ENCODE measurements at regions not wholly inside any gene's neighbourhood (a gene's known extent, or its start where the extent isn't known, plus 50 kb on each side); places are given as distances from the start of the nearest gene placed in this dataset.

- H3K27ac ChIP-seq (ENCODE audit: low read depth in 1 of 2, low read length in 2 of 2) = no peak overlapping the region
- WGBS = 86% methylated on average over 19 of the region's 19 CpGs
Observed at GRCh38 chr10:128932071-128932820, 534.8 kb upstream of the MGMT start.

GRCh38 chr10:128934492-128934891 is 532.5 kb upstream of the MGMT start:
- Histone ChIP-seq H3K27me3 (ENCODE audit: control insufficient read depth in 4 of 4, insufficient read depth in 4 of 4, low read length in 3 of 4) (no peaks in the 10 kb centered on the region), H3K9ac (ENCODE audit: low read depth in 1 of 2, low read length in 2 of 2) (no peak overlapping the region), H3K36me3 (ENCODE audit: control insufficient read depth in 4 of 4, insufficient read depth in 3 of 4, low read depth in 1 of 4, low read length in 3 of 4) (no peaks in the 10 kb centered on the region), H3K4me1 (ENCODE audit: control insufficient read depth in 4 of 4, insufficient read depth in 4 of 4, low read length in 3 of 4) (no peaks in the 10 kb centered on the region), H3K4me3 (ENCODE audit: low read depth in 1 of 3, low read length in 3 of 3) (no peak overlapping the region), H3K27ac (ENCODE audit: low read depth in 1 of 2, low read length in 2 of 2) (no peak overlapping the region), H3K9me3 (ENCODE audit: control insufficient read depth in 4 of 4, low read length in 3 of 4) (no peaks in the 10 kb centered on the region)
- 82% methylated on average over 6 of the region's 6 CpGs for WGBS
- DNase-seq (ENCODE audit: low spot score) = no peak
- TF ChIP-seq NR2F2 (IDR thresholded peaks at IDR 0.05) (no peak), SP1 (IDR thresholded peaks at IDR 0.05) (no peak), HNF4A (conservative IDR thresholded peaks at IDR 0.05) (no peak), REST (IDR thresholded peaks at IDR 0.05) (no peak), TAF1 (conservative IDR thresholded peaks at IDR 0.05) (no peak), ATF3 (IDR thresholded peaks at IDR 0.05) (no peak), EGR1 (IDR thresholded peaks at IDR 0.05; ENCODE audit: low read depth in 2 of 2) (no peak), GABPA (IDR thresholded peaks at IDR 0.05 in 1 of 2, conservative IDR thresholded peaks at IDR 0.05 in 1 of 2) (no peak), HNF4G (IDR thresholded peaks at IDR 0.05) (no peak), FOXA1 (IDR thresholded peaks at IDR 0.05) (no peak)

More at GRCh38 chr10:128932071-128932820, 534.8 kb upstream of the MGMT start:
- Histone ChIP-seq H3K4me3 (ENCODE audit: low read depth in 1 of 3, low read length in 3 of 3) (no peak overlapping the region), H3K27me3 (ENCODE audit: control insufficient read depth in 4 of 4, insufficient read depth in 4 of 4, low read length in 3 of 4) (no peaks in the 10 kb centered on the region), H3K36me3 (ENCODE audit: control insufficient read depth in 4 of 4, insufficient read depth in 3 of 4, low read depth in 1 of 4, low read length in 3 of 4) (no peaks in the 10 kb centered on the region), H3K9ac (ENCODE audit: low read depth in 1 of 2, low read length in 2 of 2) (no peak overlapping the region), H3K9me3 (ENCODE audit: control insufficient read depth in 4 of 4, low read length in 3 of 4) (no peaks in the 10 kb centered on the region), H3K4me1 (ENCODE audit: control insufficient read depth in 4 of 4, insufficient read depth in 4 of 4, low read length in 3 of 4) (peaks cover 0 to 6% (median 0%) of the 10 kb centered on the region in 4 donors)
- DNase-seq (ENCODE audit: low spot score) = no peak
- no peak for TF ChIP-seq EGR1 (IDR thresholded peaks at IDR 0.05; ENCODE audit: low read depth in 2 of 2)
- no peak for TF ChIP-seq ATF3 (IDR thresholded peaks at IDR 0.05)
- TF ChIP-seq REST (IDR thresholded peaks at IDR 0.05) = no peak
- no peak for TF ChIP-seq FOXA2 (IDR thresholded peaks at IDR 0.05)
- TF ChIP-seq CTCF (IDR thresholded peaks at IDR 0.05; ENCODE audit: low read depth, low read length, missing input control) = no peak
- no peak for TF ChIP-seq SP1 (IDR thresholded peaks at IDR 0.05)
- no peak for TF ChIP-seq HNF4A (conservative IDR thresholded peaks at IDR 0.05)
- TF ChIP-seq YY1 (IDR thresholded peaks at IDR 0.05) = no peak
- no peak for TF ChIP-seq TAF1 (conservative IDR thresholded peaks at IDR 0.05)
- no peak for TF ChIP-seq JUND (IDR thresholded peaks at IDR 0.05)
- TF ChIP-seq NR2F2 (IDR thresholded peaks at IDR 0.05) = no peak
- no peak for TF ChIP-seq RAD21 (IDR thresholded peaks at IDR 0.05)

Data from liver (tissue), 8 donors.